ENCODE measurements at regions not wholly inside any gene's neighbourhood (a gene's known extent, or its start where the extent isn't known, plus 50 kb on each side); places are given as distances from the start of the nearest gene placed in this dataset.

GRCh38 chr13:74657765-74658164 is 523.6 kb upstream of the KLF12 start (continued):
- no peak for TF ChIP-seq FOXP4 (CRISPR knock-in tag; IDR thresholded peaks at IDR 0.05)

- no peak for ATAC-seq
- ChIA-PET CTCF (interaction anchor here (0.8 kb wide), 1 partner anchor 1300 kb away, joined by 3 read pairs; no protein-coding TSS in a partner anchor), POLR2A (no interaction called here)
- H3K36me3 Mint-ChIP-seq, result no peaks in the 10 kb centered on the region
- H3K9me3 Mint-ChIP-seq, result no peaks in the 10 kb centered on the region
- no peaks in the 10 kb centered on the region; the same call in 1 of the 2 replicates for H3K4me1 Mint-ChIP-seq
- no peak overlapping the region for H3K4me3 Mint-ChIP-seq
- no peak overlapping the region for H3K27ac Mint-ChIP-seq
- no peaks in the 10 kb centered on the region for H3K27me3 Mint-ChIP-seq (ENCODE audit: low read depth)
- no peak for DNase-seq (ENCODE audit: low spot score)
- TF ChIP-seq TP53 (CRISPR knock-in tag; IDR thresholded peaks at IDR 0.05) (no peak), E2F5 (CRISPR knock-in tag; IDR thresholded peaks at IDR 0.05) (no peak), CREM (CRISPR knock-in tag; IDR thresholded peaks at IDR 0.05) (no peak), CREB1 (CRISPR knock-in tag; IDR thresholded peaks at IDR 0.05) (no peak), ERG (CRISPR knock-in tag; IDR thresholded peaks at IDR 0.05) (no peak), MXD4 (CRISPR knock-in tag; IDR thresholded peaks at IDR 0.05; ENCODE audit: borderline replicate concordance) (no peak), CDX4 (CRISPR knock-in tag; IDR thresholded peaks at IDR 0.05; ENCODE audit: borderline replicate concordance) (no peak), NFYB (CRISPR knock-in tag; conservative IDR thresholded peaks at IDR 0.05; ENCODE audit: low read depth) (no peak), STAT6 (CRISPR knock-in tag; conservative IDR thresholded peaks at IDR 0.05; ENCODE audit: low read depth) (no peak), USF1 (CRISPR knock-in tag; IDR thresholded peaks at IDR 0.05) (no peak), ELF4 (CRISPR knock-in tag; IDR thresholded peaks at IDR 0.05; ENCODE audit: low read depth) (no peak), FOXK1 (CRISPR knock-in tag; IDR thresholded peaks at IDR 0.05) (no peak), NFATC4 (CRISPR knock-in tag; IDR thresholded peaks at IDR 0.05) (no peak), ZNF396 (CRISPR knock-in tag; IDR thresholded peaks at IDR 0.05; ENCODE audit: borderline replicate concordance) (no peak), ARID4B (CRISPR knock-in tag; IDR thresholded peaks at IDR 0.05; ENCODE audit: borderline replicate concordance) (no peak), E2F1 (CRISPR knock-in tag; IDR thresholded peaks at IDR 0.05) (no peak), RORB (CRISPR knock-in tag; IDR thresholded peaks at IDR 0.05) (no peak)
These were observed 516.9 kb upstream of the KLF12 start for GRCh38 chr13:74651121-74651520.

All from WTC11 (cell line).